CD14-positive monocyte (primary cell): ENCODE measurements at regions not wholly inside any gene's neighbourhood (a gene's known extent, or its start where the extent isn't known, plus 50 kb on each side); places are given as distances from the start of the nearest gene placed in this dataset.

ENCODE experiments used
- DNase-seq, 3 donors: peaks; one replicate each; pipeline ENCODE4 v3.0.0-alpha.2; 2011 to 2022
- H2AFZ ChIP-seq: 2 replicates; pipeline ENCODE4 v1.6.0; 2012; ENCODE audit warnings: mild to moderate bottlenecking, low read depth, low read length, inconsistent platforms; ENCODE audit not compliant: insufficient read depth, poor library complexity, severe bottlenecking
- H3K27ac ChIP-seq, 2 donors: 1 replicate in 1 of 2; 2 replicates in 1 of 2; pipeline ENCODE4 v1.5.1; 2012 to 2013; ENCODE audit warnings: low read length in 2 of 2, control low read depth in 1 of 2, inconsistent platforms in 1 of 2, low read depth in 1 of 2, mild to moderate bottlenecking in 1 of 2
- H3K27me3 ChIP-seq, 2 donors: one replicate each; pipeline versions ENCODE4 v1.6.0 to v1.6.1; 2011 to 2013; ENCODE audit warnings: low read length in 2 of 2; ENCODE audit not compliant: control insufficient read depth in 2 of 2, insufficient read depth in 2 of 2
- H3K36me3 ChIP-seq, 2 donors: replicated peaks in 1 of 2; 1 replicate in 1 of 2; 2 replicates in 1 of 2; pipeline versions ENCODE4 v1.5.1 to v1.6.1; 2012 to 2013; ENCODE audit warnings: low read length in 2 of 2, control low read depth in 1 of 2, inconsistent platforms in 1 of 2, mild to moderate bottlenecking in 1 of 2; ENCODE audit not compliant: insufficient read depth in 2 of 2, control insufficient read depth in 1 of 2
- H3K4me1 ChIP-seq, 2 donors: 1 replicate in 1 of 2; 2 replicates in 1 of 2; pipeline versions ENCODE4 v1.5.1 to v1.6.1; 2012 to 2013; ENCODE audit warnings: low read length in 2 of 2, control low read depth in 1 of 2, inconsistent platforms in 1 of 2, mild to moderate bottlenecking in 1 of 2, moderate library complexity in 1 of 2; ENCODE audit not compliant: insufficient read depth in 2 of 2, control insufficient read depth in 1 of 2
- H3K4me2 ChIP-seq: replicated peaks from 2 replicates; pipeline ENCODE3; 2012; ENCODE audit warnings: low read length, moderate library complexity, mild to moderate bottlenecking; ENCODE audit not compliant: poor library complexity, severe bottlenecking; ENCODE audit errors: extremely low read depth
- H3K4me3 ChIP-seq, 3 experiments: fragments of 200-600 bp in 1 of 3; sonication (generic) in 1 of 3; replicated peaks in 1 of 3; 1 replicate in 2 of 3; 2 replicates in 1 of 3; pipeline ENCODE4 v1.5.1; 2011 to 2013; ENCODE audit warnings: low read length in 3 of 3, mild to moderate bottlenecking in 3 of 3, control low read depth in 2 of 3, low read depth in 2 of 3, inconsistent platforms in 1 of 3, moderate library complexity in 1 of 3
- H3K79me2 ChIP-seq: 2 replicates; pipeline ENCODE4 v1.6.0; 2012; ENCODE audit warnings: mild to moderate bottlenecking, control low read depth, inconsistent platforms, low read length, moderate library complexity; ENCODE audit not compliant: insufficient read depth
- H3K9ac ChIP-seq: 2 replicates; pipeline ENCODE4 v1.6.0; 2017; ENCODE audit warnings: low read length, mild to moderate bottlenecking; ENCODE audit not compliant: insufficient read depth, poor library complexity, severe bottlenecking
- H3K9me3 ChIP-seq, 2 donors: replicated peaks in 1 of 2; 1 replicate in 1 of 2; 2 replicates in 1 of 2; pipeline versions ENCODE4 v1.5.1 to v1.6.1; 2012 to 2013; ENCODE audit warnings: low read length in 2 of 2, control low read depth in 1 of 2; ENCODE audit not compliant: control insufficient read depth in 1 of 2, insufficient read depth in 1 of 2
- H4K20me1 ChIP-seq: 2 replicates; pipeline ENCODE4 v1.6.0; 2012; ENCODE audit warnings: mild to moderate bottlenecking, low read length, control low read depth, moderate library complexity; ENCODE audit not compliant: insufficient read depth
- H3K27ac Mint-ChIP-seq, 7 donors: one replicate each; pipeline ENCODE4 v1.8.0; 2020; ENCODE audit warnings: mild to moderate bottlenecking in 7 of 7, mixed read lengths in 7 of 7, moderate library complexity in 6 of 7, inconsistent platforms in 2 of 7
- H3K27me3 Mint-ChIP-seq, 3 donors: one replicate each; pipeline ENCODE4 v1.8.0; 2021 to 2022; ENCODE audit warnings: low read depth in 3 of 3, mild to moderate bottlenecking in 3 of 3, mixed read lengths in 3 of 3, moderate library complexity in 3 of 3, inconsistent platforms in 1 of 3
- H3K36me3 Mint-ChIP-seq, 2 donors: one replicate each; pipeline ENCODE4 v1.8.0; 2020; ENCODE audit warnings: mixed read lengths in 2 of 2, inconsistent platforms in 1 of 2, mild to moderate bottlenecking in 1 of 2
- H3K4me1 Mint-ChIP-seq: one replicate; pipeline ENCODE4 v1.8.0; 2020; ENCODE audit warnings: mild to moderate bottlenecking, mixed read lengths
- H3K4me3 Mint-ChIP-seq, 2 donors: one replicate each; pipeline ENCODE4 v1.8.0; 2020; ENCODE audit warnings: mild to moderate bottlenecking in 2 of 2, mixed read lengths in 2 of 2, moderate library complexity in 1 of 2
- H3K9me3 Mint-ChIP-seq, 7 donors: one replicate each; pipeline ENCODE4 v1.8.0; 2020 to 2022; ENCODE audit warnings: mixed read lengths in 7 of 7, mild to moderate bottlenecking in 6 of 7, moderate library complexity in 6 of 7, inconsistent platforms in 2 of 7
- CTCF ChIP-seq: fragments of 200-600 bp; IDR thresholded peaks from one replicate; pipeline ENCODE4 v1.8.0; 2022; ENCODE audit warnings: antibody characterized with exemption, mild to moderate bottlenecking
- WGBS: methylation state at CpG from one replicate; pipeline ENCODE4 v1.1.5; 2013; ENCODE audit warnings: missing lambda C conversion rate; ENCODE audit not compliant: insufficient coverage; 5-methylcytosine and 5-hydroxymethylcytosine counted together
- intact Hi-C, 2 donors: fragments of 100-400 bp; cut with micrococcal nuclease; formaldehyde crosslinking; loops; one replicate each; pipeline versions ENCODE4 v1.15.0 to v1.15.1; 2023

- no peak for DNase-seq
- Histone ChIP-seq H3K79me2 (no peaks in the 10 kb centered on the region), H3K4me1 (no peaks in the 10 kb centered on the region), H3K4me2 (no peak overlapping the region), H4K20me1 (no peaks in the 10 kb centered on the region), H2AFZ (no peak overlapping the region), H3K4me3 (no peak overlapping the region), H3K36me3 (no peaks in the 10 kb centered on the region), H3K27ac (no peak overlapping the region), H3K9me3 (no peaks in the 10 kb centered on the region), H3K27me3 (no peaks in the 10 kb centered on the region), H3K9ac (no peak overlapping the region)
- TF ChIP-seq CTCF, result no peak
- H3K27me3 Mint-ChIP-seq, result peaks cover 0 to 1% (median 0%) of the 10 kb centered on the region in 3 donors
- H3K9me3 Mint-ChIP-seq, result peaks cover 0 to 8% (median 4%) of the 10 kb centered on the region in 7 donors
- no peak overlapping the region for H3K4me3 Mint-ChIP-seq
- no peaks in the 10 kb centered on the region for H3K36me3 Mint-ChIP-seq
- intact Hi-C loops, result no loop called here
- H3K27ac Mint-ChIP-seq, result no peak overlapping the region
- no peaks in the 10 kb centered on the region for H3K4me1 Mint-ChIP-seq
- WGBS, result no CpG with 5 or more reads among the region's 3 CpGs
Observed at GRCh38 chr5:51802551-51803184, 419.4 kb downstream of the ISL1 start.

- no peak overlapping the region for H3K4me3 ChIP-seq
- no peaks in the 10 kb centered on the region for H3K79me2 ChIP-seq
- H3K27me3 ChIP-seq, result no peaks in the 10 kb centered on the region
- H3K9ac ChIP-seq, result no peak overlapping the region
- intact Hi-C loops, result no loop called here
- no peaks in the 10 kb centered on the region for H3K27me3 Mint-ChIP-seq
- H2AFZ ChIP-seq, result no peak overlapping the region
- no peak for TF ChIP-seq CTCF
- H3K9me3 ChIP-seq, result no peaks in the 10 kb centered on the region
- 70% methylated on average over 1 of the region's 2 CpGs for WGBS
- no peaks in the 10 kb centered on the region for H3K4me1 ChIP-seq
- no peak overlapping the region for H3K4me2 ChIP-seq
- no peak overlapping the region for H3K27ac Mint-ChIP-seq
- H3K36me3 Mint-ChIP-seq, result no peaks in the 10 kb centered on the region
- no peaks in the 10 kb centered on the region for H3K4me1 Mint-ChIP-seq
- peaks cover 0 to 7% (median 4%) of the 10 kb centered on the region in 7 donors for H3K9me3 Mint-ChIP-seq
- H3K4me3 Mint-ChIP-seq, result no peak overlapping the region
- no peak overlapping the region for H3K27ac ChIP-seq
- DNase-seq, result no peak
- H3K36me3 ChIP-seq, result no peaks in the 10 kb centered on the region
- H4K20me1 ChIP-seq, result no peaks in the 10 kb centered on the region
Observed at GRCh38 chr5:51806677-51807076, 423.4 kb downstream of the ISL1 start.
